Neuronal stem cell (in vitro differentiated cells): ENCODE measurements at regions not wholly inside any gene's neighbourhood (a gene's known extent, or its start where the extent isn't known, plus 50 kb on each side); places are given as distances from the start of the nearest gene placed in this dataset.

ENCODE experiments used
- DNase-seq: peaks from one replicate; pipeline ENCODE4 v3.0.0-alpha.2; 2013; ENCODE audit warnings: low spot score
- H2AFZ ChIP-seq: one replicate; pipeline ENCODE4 v1.6.1; 2013; ENCODE audit warnings: mild to moderate bottlenecking, low read length, inconsistent platforms
- H2AK5ac ChIP-seq: 2 replicates; pipeline ENCODE4 v1.6.1; 2013; ENCODE audit warnings: low read depth, mild to moderate bottlenecking, inconsistent platforms, low read length, moderate library complexity, mixed read lengths
- H2BK120ac ChIP-seq: 2 replicates; pipeline ENCODE4 v1.6.1; 2013; ENCODE audit warnings: low read depth, mild to moderate bottlenecking, inconsistent platforms, low read length, moderate library complexity, mixed read lengths
- H2BK12ac ChIP-seq: one replicate; pipeline ENCODE4 v1.6.1; 2013; ENCODE audit warnings: low read length, inconsistent platforms
- H2BK15ac ChIP-seq: 2 replicates; pipeline ENCODE4 v1.6.1; 2013; ENCODE audit warnings: mild to moderate bottlenecking, low read length, inconsistent platforms, mixed read lengths
- H2BK5ac ChIP-seq: one replicate; pipeline ENCODE4 v1.6.1; 2013; ENCODE audit warnings: inconsistent platforms, mild to moderate bottlenecking, low read length, moderate library complexity
- H3K14ac ChIP-seq: one replicate; pipeline ENCODE4 v1.6.1; 2013; ENCODE audit warnings: low read length, inconsistent platforms
- H3K18ac ChIP-seq: 2 replicates; pipeline ENCODE4 v1.6.1; 2013; ENCODE audit warnings: low read length, inconsistent platforms
- H3K23ac ChIP-seq: 2 replicates; pipeline ENCODE4 v1.6.1; 2013; ENCODE audit warnings: low read depth, mild to moderate bottlenecking, mixed read lengths, low read length, inconsistent platforms; ENCODE audit not compliant: poor library complexity
- H3K27ac ChIP-seq: replicated peaks from 3 replicates; pipeline ENCODE4 v1.5.1; 2013; ENCODE audit warnings: low read length, inconsistent platforms
- H3K27me3 ChIP-seq, 3 experiments: 2 replicates each; pipeline ENCODE4 v1.6.1; 2013; ENCODE audit warnings: low read length in 3 of 3, mild to moderate bottlenecking in 2 of 3, inconsistent platforms in 1 of 3, low read depth in 1 of 3, mixed read lengths in 1 of 3, moderate library complexity in 1 of 3; ENCODE audit not compliant: control insufficient read depth in 3 of 3, insufficient read depth in 3 of 3
- H3K36me3 ChIP-seq, 2 donors: replicated peaks in 1 of 2; 2 replicates each; pipeline ENCODE4 v1.6.1; 2013; ENCODE audit warnings: low read length in 2 of 2; ENCODE audit not compliant: control insufficient read depth in 2 of 2, insufficient read depth in 2 of 2
- H3K4ac ChIP-seq: 2 replicates; pipeline ENCODE4 v1.6.1; 2013; ENCODE audit warnings: inconsistent platforms, mild to moderate bottlenecking, low read length, moderate library complexity
- H3K4me1 ChIP-seq, 2 donors: 1 replicate in 1 of 2; 2 replicates in 1 of 2; pipeline ENCODE4 v1.6.1; 2013; ENCODE audit warnings: low read length in 2 of 2, low read depth in 1 of 2; ENCODE audit not compliant: control insufficient read depth in 2 of 2, insufficient read depth in 1 of 2
- H3K4me2 ChIP-seq: one replicate; pipeline ENCODE4 v1.6.1; 2013; ENCODE audit warnings: mild to moderate bottlenecking, low read length, inconsistent platforms; ENCODE audit not compliant: insufficient read depth, poor library complexity, severe bottlenecking
- H3K4me3 ChIP-seq, 2 donors: 2 replicates each; pipeline ENCODE4 v1.5.1; 2013; ENCODE audit warnings: low read length in 2 of 2, mild to moderate bottlenecking in 2 of 2, inconsistent platforms in 1 of 2, moderate library complexity in 1 of 2
- H3K79me1 ChIP-seq: one replicate; pipeline ENCODE4 v1.6.1; 2013; ENCODE audit warnings: low read depth, mild to moderate bottlenecking, inconsistent platforms, low read length, moderate library complexity
- H3K9ac ChIP-seq: one replicate; pipeline ENCODE4 v1.6.1; 2013; ENCODE audit warnings: mild to moderate bottlenecking, low read depth, low read length, inconsistent platforms; ENCODE audit not compliant: poor library complexity
- H3K9me3 ChIP-seq, 2 donors: replicated peaks in 1 of 2; 2 replicates each; pipeline versions ENCODE3 to v1.6.1; 2013; ENCODE audit warnings: low read length in 2 of 2, mild to moderate bottlenecking in 2 of 2, inconsistent platforms in 1 of 2, low read depth in 1 of 2, mixed read lengths in 1 of 2, moderate library complexity in 1 of 2; ENCODE audit not compliant: control insufficient read depth in 2 of 2, insufficient read depth in 1 of 2
- H4K8ac ChIP-seq: one replicate; pipeline ENCODE4 v1.6.1; 2013; ENCODE audit warnings: low read depth, mild to moderate bottlenecking, inconsistent platforms, low read length, moderate library complexity
- H4K91ac ChIP-seq: one replicate; pipeline ENCODE4 v1.6.1; 2013; ENCODE audit warnings: low read length, low read depth, mild to moderate bottlenecking, inconsistent platforms; ENCODE audit not compliant: poor library complexity
- WGBS, 2 donors: extraction: QIAGEN DNeasy Blood & Tissue Kit; methylation state at CpG; one replicate each; pipeline ENCODE4 v1.1.7; 2013; ENCODE audit warnings: missing lambda C conversion rate in 2 of 2, mixed read lengths in 1 of 2; ENCODE audit not compliant: insufficient read length in 2 of 2, insufficient replicate concordance in 1 of 2; ENCODE audit errors: extremely low coverage in 2 of 2; 5-methylcytosine and 5-hydroxymethylcytosine counted together

DNA sequence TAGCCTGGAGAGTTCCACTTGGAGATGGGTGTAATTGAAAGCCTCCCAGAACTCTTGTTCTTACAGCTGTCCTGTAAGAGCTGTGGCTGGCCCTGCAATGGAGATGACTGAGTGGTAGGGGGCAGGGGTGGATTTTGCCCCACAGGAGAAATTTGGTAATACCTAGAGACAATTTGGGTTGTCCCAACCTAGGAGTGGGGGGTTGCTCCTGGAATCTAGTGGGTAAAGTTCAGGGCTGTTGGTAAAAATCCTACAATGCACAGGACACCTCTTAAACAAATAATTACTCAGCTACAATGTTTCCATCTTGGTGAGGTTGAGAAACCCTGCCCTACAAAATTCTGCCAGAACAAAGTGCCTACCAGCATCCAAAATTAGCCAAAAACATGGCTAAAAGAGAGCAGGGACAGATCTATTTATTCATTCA is 181.1 kb upstream of the SH3BP4 start:
- Histone ChIP-seq H3K27ac (peak overlapping the region; percentile 49), H2AK5ac (no peak overlapping the region), H3K18ac (peak overlapping the region; percentile 53), H2BK5ac (no peak overlapping the region), H3K4me3 (no peak overlapping the region), H2BK15ac (no peak overlapping the region), H3K27me3 (no peaks in the 10 kb centered on the region), H3K36me3 (no peaks in the 10 kb centered on the region), H3K4me2 (no peak overlapping the region), H2BK120ac (no peak overlapping the region), H2BK12ac (no peak overlapping the region), H3K4me1 (peaks cover 20 to 25% of the 10 kb centered on the region in 2 donors), H3K4ac (no peak overlapping the region), H3K79me1 (no peaks in the 10 kb centered on the region), H3K14ac (no peak overlapping the region), H4K91ac (no peak overlapping the region), H3K9me3 (no peaks in the 10 kb centered on the region), H3K9ac (no peak overlapping the region), H4K8ac (no peak overlapping the region), H3K23ac (no peak overlapping the region), H2AFZ (peak overlapping the region; percentile 82)
- DNase-seq = no peak

DNA sequence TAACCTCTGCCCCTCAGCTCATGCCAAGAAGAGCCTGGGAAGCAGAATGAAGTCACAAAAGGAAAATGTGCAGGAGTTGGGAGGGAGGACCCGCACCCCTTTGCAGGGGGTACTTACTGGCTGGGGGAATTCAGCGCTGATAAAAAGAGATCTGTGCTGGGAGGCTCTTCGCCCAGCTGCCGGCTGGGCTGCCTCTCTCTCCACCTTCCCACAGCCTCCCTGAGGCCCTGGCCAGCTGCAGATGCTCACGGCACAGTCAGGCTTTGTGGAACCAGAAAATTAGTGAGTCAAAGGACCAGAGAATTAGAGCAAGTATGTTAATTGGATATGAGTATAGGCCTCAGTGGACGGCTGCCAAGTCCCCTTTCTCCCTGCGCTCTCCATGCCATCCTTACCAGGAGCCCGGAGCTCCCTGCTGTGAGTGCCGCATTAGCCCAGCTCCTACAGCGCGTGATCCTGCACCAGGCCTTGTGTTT is 181.7 kb upstream of the SH3BP4 start:
- Histone ChIP-seq H3K4me2 (no peak overlapping the region), H3K4ac (no peak overlapping the region), H4K8ac (no peak overlapping the region), H2BK15ac (no peak overlapping the region), H3K23ac (no peak overlapping the region), H2BK120ac (no peak overlapping the region), H3K36me3 (no peaks in the 10 kb centered on the region), H3K27ac (peak overlapping the region; percentile 49), H3K14ac (no peak overlapping the region), H3K79me1 (no peaks in the 10 kb centered on the region), H3K9me3 (peaks cover 0 to 3% of the 10 kb centered on the region in 2 donors), H3K4me3 (no peak overlapping the region), H3K27me3 (no peaks in the 10 kb centered on the region), H3K9ac (no peak overlapping the region), H2AK5ac (no peak overlapping the region), H3K18ac (peak overlapping the region; percentile 34), H4K91ac (no peak overlapping the region), H3K4me1 (peaks cover 20 to 25% of the 10 kb centered on the region in 2 donors), H2AFZ (peak overlapping the region; percentile 82), H2BK5ac (no peak overlapping the region), H2BK12ac (no peak overlapping the region)
- DNase-seq = peak; percentile 14
- no CpG with 5 or more reads among the region's 11 CpGs for WGBS, 2 donors

DNA sequence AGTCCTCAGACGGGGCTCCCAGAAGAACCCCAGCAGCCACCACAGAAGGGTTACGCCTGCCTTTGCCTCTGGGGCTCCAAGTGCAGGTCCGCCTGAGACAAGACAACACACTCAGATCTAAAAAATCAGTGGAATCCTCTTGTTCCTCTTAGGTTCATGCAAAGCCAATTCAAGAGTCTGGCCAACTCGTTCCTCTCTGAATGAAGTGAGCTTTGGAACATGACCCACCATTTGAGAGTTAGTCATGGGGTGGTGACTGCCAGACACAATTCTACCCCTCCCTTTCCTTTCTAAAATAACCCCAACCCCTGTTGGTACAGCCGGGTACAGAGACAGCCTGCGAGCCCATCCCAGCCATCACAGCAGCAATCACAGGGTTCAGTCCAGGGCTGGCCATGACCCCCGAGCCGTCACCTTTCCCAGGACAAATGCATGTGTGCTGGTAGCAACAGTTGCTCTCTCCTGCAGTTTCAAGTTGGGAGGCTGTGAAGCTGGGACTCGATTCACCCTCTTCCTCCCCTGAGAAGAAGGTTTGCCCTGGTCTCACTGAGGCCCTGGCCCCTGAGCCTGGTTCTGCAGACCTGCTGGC is 183.1 kb upstream of the SH3BP4 start:
- no peak for DNase-seq
- H2BK5ac ChIP-seq = no peak overlapping the region
- no peak overlapping the region for H2AFZ ChIP-seq
- H3K23ac ChIP-seq = no peak overlapping the region
- H4K8ac ChIP-seq = no peak overlapping the region
- peaks cover 20 to 25% of the 10 kb centered on the region in 2 donors for H3K4me1 ChIP-seq
- no peaks in the 10 kb centered on the region for H3K79me1 ChIP-seq
- H2AK5ac ChIP-seq = peak overlapping the region; percentile 30
- H3K9ac ChIP-seq = no peak overlapping the region
- peak overlapping the region; percentile 4 for H3K18ac ChIP-seq
- peak overlapping the region; percentile 23 for H2BK15ac ChIP-seq
- H3K27ac ChIP-seq = no peak overlapping the region
- H3K4ac ChIP-seq = no peak overlapping the region
- H3K14ac ChIP-seq = no peak overlapping the region
- no peaks in the 10 kb centered on the region for H3K36me3 ChIP-seq
- no CpG with 5 or more reads among the region's 9 CpGs for WGBS, 2 donors
- H3K27me3 ChIP-seq = no peaks in the 10 kb centered on the region
- no peak overlapping the region for H2BK120ac ChIP-seq
- H2BK12ac ChIP-seq = no peak overlapping the region
- no peak overlapping the region for H3K4me3 ChIP-seq
- H3K4me2 ChIP-seq = no peak overlapping the region
- peaks cover 0 to 3% of the 10 kb centered on the region in 2 donors for H3K9me3 ChIP-seq
- H4K91ac ChIP-seq = no peak overlapping the region

DNA sequence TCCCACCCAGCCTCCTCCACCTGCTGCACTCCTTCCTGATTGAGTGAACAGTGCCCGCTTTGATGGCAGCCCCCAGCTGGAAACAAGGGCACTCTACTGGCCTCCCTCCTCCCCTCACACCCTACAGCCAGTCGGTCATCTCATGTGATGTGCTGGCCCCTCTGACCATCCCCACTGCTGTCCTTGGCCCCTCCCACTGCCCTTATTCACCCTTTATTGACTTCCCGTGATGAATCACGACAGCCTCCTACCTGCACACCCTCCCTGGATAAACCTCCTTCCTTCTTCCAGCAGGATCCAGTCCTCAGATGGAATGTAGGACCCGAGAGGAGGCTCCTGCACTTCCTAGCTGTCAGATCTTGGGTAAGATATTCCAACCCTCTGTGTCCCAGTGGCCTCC is 186.5 kb upstream of the SH3BP4 start:
- Histone ChIP-seq H3K27ac (no peak overlapping the region), H3K23ac (no peak overlapping the region), H3K36me3 (no peaks in the 10 kb centered on the region), H3K4ac (no peak overlapping the region), H2BK12ac (no peak overlapping the region), H2BK5ac (no peak overlapping the region), H3K9ac (no peak overlapping the region), H3K9me3 (peaks cover 2 to 8% of the 10 kb centered on the region in 2 donors), H3K14ac (no peak overlapping the region), H3K27me3 (no peaks in the 10 kb centered on the region), H3K4me2 (no peak overlapping the region), H2BK15ac (no peak overlapping the region), H2AK5ac (no peak overlapping the region), H2BK120ac (no peak overlapping the region), H3K4me1 (peaks cover 4 to 6% of the 10 kb centered on the region in 2 donors), H2AFZ (peak overlapping the region; percentile 33), H3K79me1 (no peaks in the 10 kb centered on the region), H3K4me3 (no peak overlapping the region), H3K18ac (no peak overlapping the region), H4K8ac (no peak overlapping the region), H4K91ac (no peak overlapping the region)
- DNase-seq = no peak
- no CpG with 5 or more reads among the region's 5 CpGs for WGBS, 2 donors
